OCI-LY7 (cell line): ENCODE measurements at regions not wholly inside any gene's neighbourhood (a gene's known extent, or its start where the extent isn't known, plus 50 kb on each side); places are given as distances from the start of the nearest gene placed in this dataset.

Experiments
- CTCF ChIP-seq: fragments of 200-600 bp; sonication (generic); conservative IDR thresholded peaks from 2 replicates; pipeline ENCODE4 v1.5.1; 2014; ENCODE audit warnings: mild to moderate bottlenecking, antibody characterized with exemption, low read length, moderate library complexity, mixed read lengths
- EZH2phosphoT487 ChIP-seq: fragments of 200-600 bp; sonication (generic); IDR thresholded peaks from 2 replicates; pipeline ENCODE4 v1.6.1; 2018; ENCODE audit warnings: low read depth, borderline replicate concordance, mild to moderate bottlenecking, mixed run types, antibody characterized with exemption, low read length, moderate library complexity, mixed read lengths

- TF ChIP-seq CTCF (no peak), EZH2phosphoT487 (no peak)
These were observed 84.8 kb upstream of the PHF14 start for GRCh38 chr7:10888861-10889260.
